ENCODE measurements at regions not wholly inside any gene's neighbourhood (a gene's known extent, or its start where the extent isn't known, plus 50 kb on each side); places are given as distances from the start of the nearest gene placed in this dataset.
"Not testable (repeated sequence)": the region's sequence is repeated elsewhere in the genome, so short reads cannot be mapped to it uniquely, and the experiment has no call there.

DNA sequence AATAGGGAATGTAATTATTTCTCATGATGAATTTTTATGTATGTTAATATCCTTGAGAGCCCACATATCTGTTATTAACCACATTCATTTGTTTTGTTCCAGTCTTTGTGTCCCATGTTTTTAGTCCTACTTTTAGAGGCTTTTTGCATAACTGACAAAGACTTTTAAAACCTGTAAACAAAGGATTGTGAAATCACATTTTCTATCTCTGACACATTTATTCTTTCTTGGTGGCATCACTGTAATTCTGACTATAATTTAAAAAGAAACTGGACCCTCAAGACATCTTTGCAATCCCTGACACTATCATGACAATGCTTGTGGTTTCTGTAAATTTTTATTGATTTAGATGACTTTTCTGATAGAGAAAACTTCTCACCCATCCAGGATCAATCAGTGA, 313.1 kb downstream of the SIPA1L2 start:
- no peak for DNase-seq (ENCODE audit: low spot score)

DNA sequence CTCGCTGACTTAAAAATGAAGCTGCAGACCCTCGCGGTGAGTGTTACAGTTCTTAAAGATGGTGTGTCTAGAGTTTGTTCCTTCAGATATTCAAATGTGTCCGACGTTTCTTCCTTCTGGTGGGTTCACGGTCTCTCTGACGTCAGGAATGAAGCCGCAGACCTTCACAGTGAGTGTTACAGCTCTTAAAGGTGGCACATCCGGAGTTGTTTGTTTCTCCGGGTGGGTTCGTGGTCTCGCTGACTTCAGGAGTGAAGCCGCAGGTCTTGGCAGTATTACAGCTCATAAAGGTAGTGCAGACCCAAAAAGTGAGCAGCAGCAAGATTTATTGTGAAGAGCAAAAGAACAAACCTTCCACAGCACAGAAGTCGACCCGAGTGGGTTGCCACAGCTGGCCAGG, 316.1 kb downstream of the SIPA1L2 start:
- not testable (repeated sequence) for DNase-seq (ENCODE audit: low spot score)

DNA sequence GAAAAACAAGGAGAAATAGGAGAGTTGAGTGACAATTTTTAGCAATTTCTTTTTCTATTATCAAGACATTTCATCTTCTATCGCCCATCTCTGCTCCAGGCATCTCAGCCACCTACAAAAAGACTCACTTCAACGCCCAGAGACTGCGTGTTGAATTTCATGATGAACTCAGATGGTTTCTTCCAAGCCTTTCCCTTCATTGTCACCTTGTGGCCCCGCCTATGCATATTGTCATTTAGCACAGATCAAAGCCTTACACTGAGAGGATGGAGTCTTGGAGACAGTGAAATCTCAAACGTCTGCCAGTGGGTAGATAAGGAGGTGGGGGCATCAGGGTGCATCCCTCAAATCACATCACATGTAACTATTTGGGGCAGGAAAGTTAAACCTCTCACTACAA, 319.4 kb downstream of the SIPA1L2 start:
- DNase-seq (ENCODE audit: low spot score): no peak

DNA sequence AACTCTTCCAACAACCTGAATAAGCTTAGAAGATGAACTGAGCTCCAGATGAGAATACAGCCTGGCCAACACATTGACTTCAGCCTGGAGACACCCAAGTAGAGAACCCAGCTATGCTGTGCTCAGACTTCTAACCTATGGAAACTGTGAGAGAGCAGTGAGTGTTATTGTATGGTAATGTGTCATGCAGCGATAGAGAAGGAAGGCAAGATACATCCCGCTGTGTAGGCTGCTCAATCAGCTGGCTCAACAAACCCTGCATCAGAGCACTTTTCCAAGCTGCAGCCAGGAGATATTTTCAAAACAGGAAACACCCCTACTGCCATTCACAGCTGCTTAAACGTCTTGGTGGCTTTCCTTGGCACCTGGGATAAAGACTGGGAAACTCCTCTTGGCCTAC, 321.3 kb downstream of the SIPA1L2 start:
- no peak for DNase-seq (ENCODE audit: low spot score)

DNA sequence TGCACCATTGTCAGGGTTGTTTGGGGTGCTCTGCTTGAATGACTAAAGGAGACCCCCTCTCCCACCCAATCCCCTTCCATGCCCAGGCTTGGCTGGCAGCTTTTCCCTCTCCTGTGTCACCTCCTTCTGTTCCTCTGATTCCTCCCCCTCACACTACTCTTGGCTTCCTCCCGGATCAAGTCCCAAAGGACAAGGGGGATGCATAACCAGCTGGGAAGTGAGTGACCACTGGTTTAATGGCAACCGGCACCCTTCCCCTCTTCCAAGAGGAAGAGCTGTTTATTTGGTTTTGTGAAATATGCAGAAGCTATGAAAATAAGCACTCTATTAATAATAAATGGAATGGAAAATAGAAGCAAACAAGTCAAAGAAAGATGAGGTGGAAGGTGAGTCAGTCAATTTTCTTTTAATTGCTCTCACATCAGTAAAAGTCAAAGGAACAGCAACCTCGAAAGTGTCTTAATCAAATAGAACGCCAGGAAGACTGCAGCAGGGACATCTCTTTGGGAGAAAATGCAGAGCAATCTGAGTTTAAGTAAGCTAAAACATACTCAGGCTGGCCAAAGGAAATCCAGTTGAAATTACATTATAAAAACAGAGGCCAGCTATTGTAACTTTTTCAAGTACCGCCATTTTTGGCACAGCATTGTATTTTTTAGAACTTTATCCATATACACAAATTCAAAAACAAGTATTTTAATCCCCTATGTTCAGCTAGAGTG, 322.5 kb downstream of the SIPA1L2 start:
- DNase-seq (ENCODE audit: low spot score): no peak

DNA sequence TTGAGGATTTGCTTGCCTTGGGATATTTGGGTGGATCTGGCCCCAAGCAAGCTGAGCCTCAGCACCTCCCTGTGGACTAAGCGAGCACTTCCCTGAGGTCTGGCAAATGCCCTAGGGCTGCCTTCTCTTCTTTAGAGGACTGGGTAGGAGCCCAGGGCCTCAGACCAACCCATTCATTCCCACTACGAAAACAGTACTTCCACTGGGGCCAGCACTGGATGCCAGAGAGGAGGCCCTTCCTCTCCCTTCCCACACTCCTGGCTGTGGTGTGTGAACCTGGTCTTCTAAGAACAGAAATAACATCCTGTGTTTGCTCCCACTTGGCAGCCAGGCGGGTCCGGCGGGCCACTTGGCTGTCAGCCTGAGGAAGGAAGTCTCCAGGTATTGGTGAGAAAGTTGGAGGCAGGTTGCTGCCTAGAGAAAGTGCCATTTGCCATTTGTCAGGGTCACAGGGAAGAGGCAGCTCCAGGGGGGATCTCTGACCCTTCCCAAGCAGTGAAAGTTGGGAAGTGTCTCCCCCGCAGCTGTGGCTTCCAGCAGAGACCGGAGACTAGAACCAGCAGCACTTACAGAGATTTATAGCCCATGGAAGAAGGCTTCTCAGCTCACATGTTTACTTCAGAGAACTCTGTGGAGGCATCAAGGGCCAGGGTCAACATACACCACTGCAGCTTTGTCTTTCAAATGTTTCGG, 323.5 kb downstream of the SIPA1L2 start:
- no peak for DNase-seq (ENCODE audit: low spot score)

DNA sequence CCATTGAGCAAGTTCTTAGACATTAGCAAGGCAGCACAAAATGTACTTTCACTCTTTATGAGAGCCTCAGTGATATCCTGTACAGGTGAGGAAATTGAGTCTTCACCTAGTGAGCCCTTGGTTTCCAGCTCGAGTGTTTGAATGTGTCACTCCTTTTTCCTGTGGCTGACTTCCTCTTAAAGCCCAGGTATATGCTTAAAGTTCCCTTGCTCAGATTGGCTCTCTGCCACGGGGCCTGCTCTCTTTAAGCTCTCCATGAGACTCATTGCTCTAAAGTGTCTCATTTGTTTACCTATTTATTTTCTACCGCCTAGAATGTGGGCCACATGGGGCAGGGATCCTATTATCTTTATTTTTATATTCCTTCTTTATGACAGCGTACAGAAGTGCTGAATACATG, 324.9 kb downstream of the SIPA1L2 start:
- DNase-seq (ENCODE audit: low spot score): no peak

DNA sequence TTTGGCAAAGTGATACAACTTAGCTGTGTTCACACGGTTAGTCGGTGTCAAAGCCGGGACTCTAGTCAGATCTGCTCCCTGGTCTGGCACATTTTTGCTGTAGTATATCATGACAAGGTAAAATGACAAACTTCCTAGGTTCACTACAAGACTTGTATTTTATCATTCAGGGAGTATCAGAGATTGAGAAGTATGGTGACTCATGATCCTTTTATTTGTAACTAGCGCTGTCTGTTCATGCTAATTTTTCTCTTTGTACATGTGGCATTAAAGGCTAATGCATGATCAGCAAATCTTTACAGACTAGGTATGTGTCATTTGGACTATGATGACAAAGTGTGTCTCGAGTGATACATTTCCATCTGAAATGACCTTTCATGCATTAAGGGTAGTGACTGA, 326.7 kb downstream of the SIPA1L2 start:
- no peak for DNase-seq (ENCODE audit: low spot score)

DNA sequence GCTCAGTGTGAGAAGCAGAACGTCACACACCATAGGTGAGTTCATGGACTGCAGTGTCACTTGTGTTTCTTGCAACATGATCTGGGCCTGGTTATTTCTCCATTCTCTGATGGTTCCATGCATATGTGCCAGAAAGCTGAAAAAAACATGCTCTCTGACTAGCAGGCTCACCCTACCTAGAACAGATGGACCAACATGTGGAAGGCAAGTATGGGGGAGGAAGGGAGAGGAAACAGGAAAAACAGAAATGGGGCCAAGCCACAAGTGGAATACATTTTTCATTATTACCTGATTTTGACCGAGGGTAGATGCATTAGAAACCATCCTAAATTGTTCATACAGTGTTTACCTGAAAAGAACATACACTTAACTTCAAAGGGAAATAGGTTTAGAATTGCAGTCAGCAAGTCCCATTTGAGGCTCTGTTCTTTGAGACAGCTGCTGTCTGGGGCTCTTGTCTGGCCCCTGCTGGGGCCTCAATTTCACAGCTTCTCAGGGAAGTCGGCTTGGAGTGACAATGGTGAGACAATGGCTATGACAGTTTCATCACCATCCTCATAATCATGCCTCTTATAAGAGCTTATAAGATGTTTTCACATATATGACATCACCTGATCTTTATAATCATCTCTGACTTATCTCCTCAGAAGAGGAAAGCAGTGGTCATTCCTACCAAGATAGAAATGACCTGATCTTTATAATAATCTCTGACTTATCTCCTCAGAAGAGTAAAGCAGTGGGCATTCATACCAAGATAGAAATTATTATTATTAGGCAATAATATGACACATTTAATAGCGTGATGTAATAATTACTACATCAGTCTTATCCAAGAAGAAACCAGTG, 327.3 kb downstream of the SIPA1L2 start:
- no peak for DNase-seq (ENCODE audit: low spot score)

DNA sequence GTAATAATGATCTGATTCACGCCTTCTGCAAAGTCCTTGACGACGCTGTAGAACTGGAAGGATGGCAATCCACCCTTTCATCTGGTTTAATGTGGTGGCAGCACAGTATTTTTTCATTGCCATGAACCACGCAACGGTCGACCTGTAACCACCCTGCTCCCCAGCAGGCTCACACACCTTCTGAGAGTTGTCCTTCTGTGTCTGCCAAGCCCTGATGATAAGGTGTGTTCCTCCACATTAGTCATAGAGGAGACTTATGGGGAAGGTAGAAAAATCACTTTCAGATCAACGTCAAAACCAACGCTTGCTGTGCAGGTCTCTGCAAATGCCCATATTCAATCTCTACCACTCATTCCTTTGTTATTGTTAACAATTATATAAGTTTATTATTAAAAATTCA, 328.7 kb downstream of the SIPA1L2 start:
- DNase-seq (ENCODE audit: low spot score): no peak

DNA sequence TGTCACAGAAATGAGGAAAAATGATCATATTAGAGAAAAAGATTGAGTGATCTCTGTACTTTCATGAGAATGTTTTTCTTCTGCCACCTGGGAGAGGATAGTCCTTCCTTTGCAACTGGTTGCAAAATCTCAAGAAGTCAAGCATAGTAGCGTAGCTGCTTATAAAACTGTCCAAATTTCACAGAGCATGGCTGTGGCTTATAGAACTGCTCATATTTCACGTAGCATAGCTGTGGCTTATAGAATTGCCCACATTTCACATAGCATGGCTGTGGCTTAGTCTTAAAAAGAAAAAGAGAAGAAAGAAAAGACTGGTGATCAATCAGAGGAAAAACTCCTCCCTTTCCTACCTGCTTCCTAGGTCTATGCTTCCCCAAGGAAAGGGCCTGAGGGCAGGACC, 329.5 kb downstream of the SIPA1L2 start:
- DNase-seq (ENCODE audit: low spot score): no peak

DNA sequence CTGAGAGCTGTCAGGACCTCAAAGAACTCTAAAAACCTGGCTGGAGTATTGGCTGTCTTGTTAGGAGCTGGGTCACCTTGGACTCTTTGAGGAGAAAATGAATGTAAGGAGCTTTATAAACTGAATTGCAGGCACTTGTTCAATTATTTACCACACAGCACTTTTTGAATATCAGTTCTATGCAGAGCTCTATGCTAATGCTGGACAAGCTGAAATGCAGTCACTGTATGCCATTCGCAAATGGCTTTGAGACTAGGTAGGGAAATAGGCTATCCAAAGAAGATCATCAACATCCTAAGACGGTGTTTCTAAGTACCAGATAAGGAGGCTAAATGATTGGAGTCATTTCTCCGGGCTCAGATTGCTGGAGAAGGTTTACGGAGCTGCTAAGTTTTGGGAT, 333.5 kb downstream of the SIPA1L2 start:
- no peak for DNase-seq (ENCODE audit: low spot score)

DNA sequence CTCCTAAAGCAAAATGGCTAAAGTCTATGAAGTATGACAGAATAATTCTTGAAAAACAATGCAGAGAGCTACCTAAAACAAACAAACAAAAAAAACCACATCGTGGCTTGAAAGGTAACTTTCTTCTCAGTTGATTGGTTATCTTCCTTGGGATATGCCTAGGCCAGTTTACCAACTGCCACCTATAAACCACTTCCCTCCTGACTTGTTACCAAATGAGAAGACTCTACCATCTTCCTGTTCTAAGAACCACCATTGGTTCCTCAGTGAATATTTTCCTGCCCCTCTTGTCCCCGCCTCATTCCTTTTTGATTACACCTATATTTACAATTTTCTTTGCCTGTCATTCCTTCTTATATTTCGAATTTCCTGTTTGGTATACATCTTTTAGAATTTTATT, 336.6 kb downstream of the SIPA1L2 start:
- no peak for DNase-seq (ENCODE audit: low spot score)

DNA sequence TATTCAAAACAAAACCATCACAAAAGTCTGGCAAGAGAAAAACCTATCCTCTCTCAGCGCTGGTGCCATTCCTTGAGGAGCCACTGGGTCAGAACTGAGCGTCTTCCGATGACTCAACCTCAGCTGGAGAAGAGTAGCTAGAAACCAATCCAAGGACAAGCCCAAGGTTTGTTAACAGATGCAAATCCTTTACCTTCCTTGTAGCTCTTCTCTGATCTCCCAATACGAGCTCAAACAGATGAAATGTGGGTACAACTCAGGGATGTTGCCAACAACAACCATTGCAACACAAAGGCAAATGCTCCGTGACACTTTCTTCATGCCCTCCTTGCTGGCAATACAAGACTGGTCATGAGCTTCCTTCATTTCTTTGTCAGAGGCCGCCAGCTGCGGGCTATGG, 337.1 kb downstream of the SIPA1L2 start:
- DNase-seq (ENCODE audit: low spot score): no peak

DNA sequence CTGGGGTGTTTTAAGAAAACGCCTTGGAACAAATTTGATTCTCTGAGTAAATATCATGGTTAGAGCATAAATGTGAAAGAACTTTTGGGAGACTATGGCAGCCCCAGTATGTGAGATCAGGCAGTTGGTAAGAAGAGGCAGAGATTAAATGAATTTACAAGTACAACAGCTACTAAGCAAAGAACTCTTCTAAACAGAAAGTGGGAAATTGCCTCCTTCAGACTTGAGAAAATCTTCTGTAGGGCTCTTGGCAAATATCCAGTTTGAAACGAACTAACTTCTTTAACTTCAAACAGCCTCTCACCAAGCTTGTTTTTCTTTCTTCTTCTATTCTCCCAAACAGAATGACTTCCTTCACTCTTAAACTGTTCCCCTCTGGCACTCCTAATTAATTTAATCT, 337.7 kb downstream of the SIPA1L2 start:
- no peak for DNase-seq (ENCODE audit: low spot score)

DNA sequence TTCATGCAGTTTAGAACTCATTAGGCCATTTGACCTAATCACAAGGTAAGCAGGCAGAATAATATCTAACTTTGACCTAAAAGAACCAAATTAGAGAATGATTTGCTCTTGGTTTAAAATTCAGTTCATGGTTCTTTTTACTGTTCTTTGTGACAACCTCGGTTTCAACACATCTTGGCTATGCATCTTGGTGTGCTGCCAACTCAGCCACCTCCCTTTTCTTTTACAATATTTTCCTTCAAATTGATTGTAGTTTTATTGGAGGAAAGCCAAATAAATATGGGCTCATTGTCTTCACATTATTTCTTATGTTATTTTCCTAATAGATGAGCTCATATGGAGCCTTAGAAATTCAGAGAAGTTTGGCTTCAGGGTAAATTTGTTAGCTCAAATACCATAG, 338.3 kb downstream of the SIPA1L2 start:
- no peak for DNase-seq (ENCODE audit: low spot score)

DNA sequence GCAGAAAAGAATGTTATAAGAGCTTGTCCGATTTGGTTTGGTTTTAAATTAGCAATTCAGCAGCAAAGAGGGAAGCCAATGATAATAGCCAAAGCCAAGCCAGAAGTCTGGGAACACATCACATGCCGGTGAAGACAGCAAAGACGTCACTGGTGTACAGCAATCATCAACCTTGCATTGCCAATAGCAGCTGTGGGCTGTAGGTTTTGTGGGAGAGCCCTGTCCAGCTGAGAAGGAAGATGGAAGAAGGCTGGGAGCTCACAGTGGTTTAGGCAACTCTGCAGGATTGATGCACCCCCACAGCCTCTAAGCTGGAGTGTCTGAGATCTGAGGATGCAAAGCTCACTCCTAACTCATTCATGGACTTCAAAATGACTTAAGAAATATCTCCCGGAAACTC, 338.7 kb downstream of the SIPA1L2 start:
- no peak for DNase-seq (ENCODE audit: low spot score)

DNA sequence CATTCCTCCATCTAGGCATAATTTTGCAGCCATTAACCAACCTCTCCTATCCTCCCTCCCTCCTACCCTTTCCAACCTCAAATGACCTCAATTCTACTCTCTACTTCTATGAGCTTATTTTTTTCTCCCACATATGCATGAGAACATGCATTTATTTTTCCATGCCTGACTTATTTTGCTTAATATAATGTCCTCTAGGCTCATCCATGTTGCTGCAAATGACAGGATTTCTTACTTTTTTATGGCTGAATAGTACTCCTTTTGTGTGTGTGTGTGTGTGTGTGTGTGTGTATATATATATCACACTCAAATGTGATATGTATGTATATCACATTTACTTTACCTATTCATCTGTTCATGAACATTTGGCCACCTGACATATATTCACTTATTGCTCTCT, 339.4 kb downstream of the SIPA1L2 start:
- no peak for DNase-seq (ENCODE audit: low spot score)

DNA sequence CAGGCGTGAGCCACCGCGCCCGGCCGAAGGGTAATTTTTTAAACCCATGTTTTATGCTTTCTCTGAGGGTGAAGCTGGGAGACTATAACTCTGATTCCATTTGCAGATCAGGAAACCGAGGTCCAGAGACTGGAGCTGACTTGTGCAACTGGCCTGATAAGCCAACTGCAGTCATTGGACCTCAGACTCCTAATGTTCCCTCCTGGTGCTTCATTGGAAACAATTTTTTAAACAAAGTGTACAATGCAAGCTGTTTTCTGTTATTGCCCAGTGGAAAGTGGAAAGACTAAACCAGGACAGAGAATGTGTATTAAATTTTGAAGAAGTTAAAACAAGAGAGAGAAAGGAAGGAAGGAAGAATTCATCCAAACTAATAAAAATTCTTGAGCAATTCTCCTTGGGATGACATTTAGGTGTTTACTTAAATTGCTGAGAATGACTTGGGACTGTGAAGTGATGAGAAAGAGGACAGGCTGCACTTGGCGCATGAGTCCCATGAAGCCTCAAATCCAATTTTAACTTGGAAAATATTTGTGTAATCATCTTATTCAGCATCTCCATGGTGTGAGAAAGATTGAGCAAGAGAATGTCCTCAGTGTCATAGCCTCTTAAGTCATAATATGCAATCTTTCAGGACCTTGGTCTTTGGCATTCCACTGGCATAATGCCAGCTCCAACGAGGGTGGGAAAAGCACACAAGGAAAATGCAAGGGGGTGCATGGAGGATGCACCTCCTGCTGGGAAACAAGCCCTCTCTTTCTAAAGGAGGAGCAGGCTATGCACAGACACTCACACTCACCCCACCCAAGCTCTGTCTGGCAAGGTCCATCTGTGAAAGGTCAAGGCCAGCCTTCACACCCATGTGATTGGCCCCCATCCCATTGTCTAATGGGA, 342.0 kb downstream of the SIPA1L2 start:
- no peak for DNase-seq (ENCODE audit: low spot score)

DNA sequence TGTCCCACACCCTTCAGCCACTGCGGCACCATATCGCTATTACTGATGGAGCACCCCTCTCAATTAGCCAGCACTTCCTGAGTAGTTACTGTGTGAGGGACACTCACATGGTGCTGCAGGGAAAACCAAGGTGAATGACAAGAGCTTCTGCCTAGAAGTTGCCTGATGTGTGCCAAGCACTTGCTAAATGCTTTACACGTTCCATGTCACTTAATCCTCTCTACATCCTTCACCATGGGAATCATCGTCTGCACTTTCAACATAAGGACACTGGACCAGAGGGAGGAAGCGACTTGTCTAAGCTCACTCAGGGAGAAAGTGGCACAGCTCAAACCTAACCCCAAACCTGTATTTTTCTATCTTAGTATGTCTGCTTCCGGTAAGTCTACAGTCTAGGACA, 344.8 kb downstream of the SIPA1L2 start:
- no peak for DNase-seq (ENCODE audit: low spot score)

DNA sequence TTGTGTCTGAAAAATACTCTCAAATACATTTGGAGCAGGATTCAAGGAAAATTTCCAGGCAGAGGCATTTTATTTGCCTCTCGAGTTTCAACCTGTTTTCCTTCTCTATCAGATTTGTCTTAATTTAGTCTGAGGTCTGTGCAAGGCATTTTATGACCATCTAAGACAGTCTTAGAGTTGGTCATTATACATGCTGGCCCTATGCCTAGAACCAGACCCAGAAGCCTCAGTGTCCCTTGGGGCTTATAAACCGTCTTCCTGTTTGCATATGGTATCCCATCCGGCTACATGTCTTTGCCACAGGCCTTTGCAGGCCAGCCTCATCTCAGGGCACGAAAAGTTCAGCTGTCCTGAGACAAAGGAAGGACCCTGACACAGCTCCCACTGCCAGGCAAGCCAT, 346.1 kb downstream of the SIPA1L2 start:
- DNase-seq (ENCODE audit: low spot score): no peak

DNA sequence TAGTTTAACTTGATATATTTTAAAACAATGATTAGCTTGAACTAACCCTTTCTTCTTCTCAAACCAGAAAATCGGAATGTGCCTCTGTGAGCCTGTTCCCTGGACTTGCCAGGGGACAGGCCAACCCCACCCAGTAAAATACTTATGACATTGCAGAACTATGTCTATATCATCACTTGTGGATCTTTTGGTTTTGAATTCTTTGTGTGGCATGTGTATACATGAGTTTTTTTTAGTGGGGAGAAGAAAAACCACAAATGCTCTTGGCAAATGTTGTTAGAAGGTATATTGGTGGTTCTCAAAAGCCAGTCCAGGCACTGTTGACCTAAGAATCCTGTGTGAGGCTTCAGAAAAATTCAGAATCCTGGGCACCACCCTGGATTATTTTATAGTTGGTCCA, 347.4 kb downstream of the SIPA1L2 start:
- no peak for DNase-seq (ENCODE audit: low spot score)
